Astrocyte (in vitro differentiated cells and primary cell): ENCODE measurements at regions not wholly inside any gene's neighbourhood (a gene's known extent, or its start where the extent isn't known, plus 50 kb on each side); places are given as distances from the start of the nearest gene placed in this dataset.

Experiments
- DNase-seq: peaks from one replicate; pipeline ENCODE4 v3.0.0-alpha.2; 2010; ENCODE audit warnings: low read depth
- FAIRE-seq: peaks from 2 replicates; lab custom pipeline; 2011; peaks lifted over from hg19 to GRCh38; lab: Jason Lieb, UNC
- H2AFZ ChIP-seq: 2 replicates; pipeline ENCODE4 v1.6.0; 2012; ENCODE audit warnings: low read depth, low read length, inconsistent platforms
- H3K27ac ChIP-seq: 2 replicates; pipeline ENCODE4 v1.5.1; 2011; ENCODE audit warnings: low read depth, low read length, inconsistent platforms
- H3K27me3 ChIP-seq: 2 replicates; pipeline ENCODE4 v1.6.0; 2011; ENCODE audit warnings: low read length, inconsistent platforms; ENCODE audit not compliant: insufficient read depth
- H3K36me3 ChIP-seq: 2 replicates; pipeline ENCODE4 v1.5.1; 2011; ENCODE audit warnings: low read length, inconsistent platforms; ENCODE audit not compliant: insufficient read depth
- H3K4me1 ChIP-seq: 2 replicates; pipeline ENCODE4 v1.5.1; 2011; ENCODE audit warnings: low read length, inconsistent platforms; ENCODE audit not compliant: insufficient read depth
- H3K4me2 ChIP-seq: 2 replicates; pipeline ENCODE4 v1.6.0; 2012; ENCODE audit warnings: low read length, inconsistent platforms
- H3K4me3 ChIP-seq: 2 replicates; pipeline ENCODE4 v1.5.1; 2011; ENCODE audit warnings: low read depth, mild to moderate bottlenecking, low read length, inconsistent platforms; ENCODE audit not compliant: insufficient read depth
- H3K79me2 ChIP-seq: 2 replicates; pipeline ENCODE4 v1.6.0; 2012; ENCODE audit warnings: mild to moderate bottlenecking, low read length, inconsistent platforms; ENCODE audit not compliant: insufficient read depth
- H3K9ac ChIP-seq: 2 replicates; pipeline ENCODE4 v1.6.0; 2012; ENCODE audit warnings: mild to moderate bottlenecking, low read length, inconsistent platforms
- H3K9me3 ChIP-seq: 2 replicates; pipeline ENCODE4 v1.5.1; 2012; ENCODE audit warnings: low read depth, mild to moderate bottlenecking, low read length, inconsistent platforms; ENCODE audit not compliant: insufficient read depth
- H4K20me1 ChIP-seq: 2 replicates; pipeline ENCODE4 v1.6.0; 2012; ENCODE audit warnings: low read length, inconsistent platforms; ENCODE audit not compliant: insufficient read depth
- H3K27ac Mint-ChIP-seq: one replicate; pipeline ENCODE4 v1.8.0; 2021; ENCODE audit warnings: mild to moderate bottlenecking, mixed read lengths; ENCODE audit not compliant: unreplicated experiment
- H3K27me3 Mint-ChIP-seq: one replicate; pipeline ENCODE4 v1.8.0; 2021; ENCODE audit warnings: low read depth, mixed read lengths; ENCODE audit not compliant: unreplicated experiment
- H3K36me3 Mint-ChIP-seq: one replicate; pipeline ENCODE4 v1.8.0; 2021; ENCODE audit warnings: low read depth, mixed read lengths; ENCODE audit not compliant: unreplicated experiment
- H3K4me1 Mint-ChIP-seq: one replicate; pipeline ENCODE4 v1.8.0; 2021; ENCODE audit warnings: low read depth, mixed read lengths; ENCODE audit not compliant: unreplicated experiment
- H3K4me3 Mint-ChIP-seq: one replicate; pipeline ENCODE4 v1.8.0; 2021; ENCODE audit warnings: mild to moderate bottlenecking, moderate library complexity, mixed read lengths; ENCODE audit not compliant: unreplicated experiment
- H3K9me3 Mint-ChIP-seq: one replicate; pipeline ENCODE4 v1.8.0; 2021; ENCODE audit warnings: mild to moderate bottlenecking, mixed read lengths; ENCODE audit not compliant: unreplicated experiment
- CTCF ChIP-seq: IDR thresholded peaks from 2 replicates; pipeline ENCODE4 v1.5.1; 2011; ENCODE audit warnings: low read depth, mild to moderate bottlenecking, inconsistent platforms, low read length, moderate library complexity; ENCODE audit not compliant: insufficient read depth
- EZH2 ChIP-seq: IDR thresholded peaks from 2 replicates; pipeline ENCODE4 v1.6.1; 2012; ENCODE audit warnings: mild to moderate bottlenecking, low read length, inconsistent platforms; ENCODE audit not compliant: insufficient read depth

- H3K27ac Mint-ChIP-seq, result no peak overlapping the region
- H3K9ac ChIP-seq, result no peak overlapping the region
- H3K36me3 Mint-ChIP-seq, result no peaks in the 10 kb centered on the region
- TF ChIP-seq EZH2 (no peak), CTCF (no peak)
- no peak overlapping the region for H2AFZ ChIP-seq
- H4K20me1 ChIP-seq, result no peaks in the 10 kb centered on the region
- FAIRE-seq (no peak), DNase-seq (no peak)
- H3K27me3 Mint-ChIP-seq, result peaks cover 3% of the 10 kb centered on the region
- H3K4me3 Mint-ChIP-seq, result no peak overlapping the region
- no peaks in the 10 kb centered on the region for H3K36me3 ChIP-seq
- no peak overlapping the region for H3K4me3 ChIP-seq
- peaks cover 2% of the 10 kb centered on the region for H3K9me3 Mint-ChIP-seq
- no peaks in the 10 kb centered on the region for H3K4me1 ChIP-seq
- H3K79me2 ChIP-seq, result no peaks in the 10 kb centered on the region
- H3K27ac ChIP-seq, result no peak overlapping the region
- H3K4me1 Mint-ChIP-seq, result no peaks in the 10 kb centered on the region
- H3K27me3 ChIP-seq, result no peaks in the 10 kb centered on the region
- no peak overlapping the region for H3K4me2 ChIP-seq
- H3K9me3 ChIP-seq, result no peaks in the 10 kb centered on the region
Observed at GRCh38 chr2:59077026-59077725, 836.1 kb upstream of the FANCL start.

GRCh38 chr2:59076079-59076619, 835.0 kb upstream of the FANCL start:
- H3K79me2 ChIP-seq, result no peaks in the 10 kb centered on the region
- H3K27ac ChIP-seq, result no peak overlapping the region
- no peak overlapping the region for H3K4me3 ChIP-seq
- H3K4me2 ChIP-seq, result no peak overlapping the region
- no peaks in the 10 kb centered on the region for H3K9me3 ChIP-seq
- TF ChIP-seq CTCF (no peak), EZH2 (no peak)
- no peaks in the 10 kb centered on the region for H3K27me3 ChIP-seq
- H2AFZ ChIP-seq, result no peak overlapping the region
- H3K36me3 Mint-ChIP-seq, result no peaks in the 10 kb centered on the region
- no peaks in the 10 kb centered on the region for H4K20me1 ChIP-seq
- H3K27me3 Mint-ChIP-seq, result peaks cover 3% of the 10 kb centered on the region
- H3K4me3 Mint-ChIP-seq, result no peak overlapping the region
- FAIRE-seq, result no peak
- no peaks in the 10 kb centered on the region for H3K36me3 ChIP-seq
- H3K27ac Mint-ChIP-seq, result no peak overlapping the region
- no peaks in the 10 kb centered on the region for H3K4me1 Mint-ChIP-seq
- H3K9me3 Mint-ChIP-seq, result peaks cover 3% of the 10 kb centered on the region
- no peak for DNase-seq
- H3K9ac ChIP-seq, result no peak overlapping the region
- no peaks in the 10 kb centered on the region for H3K4me1 ChIP-seq

- Histone ChIP-seq H3K27me3 (no peaks in the 10 kb centered on the region), H2AFZ (no peak overlapping the region), H3K79me2 (no peaks in the 10 kb centered on the region), H3K9ac (no peak overlapping the region), H3K27ac (no peak overlapping the region), H3K4me2 (no peak overlapping the region), H3K4me3 (no peak overlapping the region), H3K4me1 (no peaks in the 10 kb centered on the region), H3K9me3 (no peaks in the 10 kb centered on the region), H3K36me3 (no peaks in the 10 kb centered on the region), H4K20me1 (no peaks in the 10 kb centered on the region)
- peaks cover 3% of the 10 kb centered on the region for H3K27me3 Mint-ChIP-seq
- no peaks in the 10 kb centered on the region for H3K36me3 Mint-ChIP-seq
- no peak overlapping the region for H3K27ac Mint-ChIP-seq
- FAIRE-seq (no peak), DNase-seq (no peak)
- H3K4me3 Mint-ChIP-seq, result no peak overlapping the region
- H3K4me1 Mint-ChIP-seq, result no peaks in the 10 kb centered on the region
- H3K9me3 Mint-ChIP-seq, result peaks cover 3% of the 10 kb centered on the region
- TF ChIP-seq CTCF, result no peak
- TF ChIP-seq EZH2, result no peak
Observed at GRCh38 chr2:59074071-59074470, 832.9 kb upstream of the FANCL start.
